Endodermal cell (in vitro differentiated cells): ENCODE measurements at regions not wholly inside any gene's neighbourhood (a gene's known extent, or its start where the extent isn't known, plus 50 kb on each side); places are given as distances from the start of the nearest gene placed in this dataset.

Experiments used
- DNase-seq: peaks from one replicate; pipeline ENCODE4 v3.0.0-alpha.2; 2017
- H3K27ac ChIP-seq: 2 replicates; pipeline ENCODE4 v1.5.1; 2013; ENCODE audit warnings: mild to moderate bottlenecking, low read depth, low read length, moderate library complexity
- H3K27me3 ChIP-seq: 2 replicates; pipeline ENCODE4 v1.6.1; 2013; ENCODE audit warnings: mild to moderate bottlenecking, low read length, moderate library complexity; ENCODE audit not compliant: insufficient read depth, control insufficient read depth, poor library complexity, severe bottlenecking
- H3K36me3 ChIP-seq: 2 replicates; pipeline ENCODE4 v1.7.0; 2013; ENCODE audit warnings: mild to moderate bottlenecking, low read length, moderate library complexity; ENCODE audit not compliant: control insufficient read depth, insufficient read depth
- H3K4me1 ChIP-seq: one replicate; pipeline ENCODE4 v1.7.0; 2013; ENCODE audit warnings: low read length; ENCODE audit not compliant: control insufficient read depth, insufficient read depth
- H3K4me3 ChIP-seq: 2 replicates; pipeline ENCODE4 v1.5.1; 2013; ENCODE audit warnings: mild to moderate bottlenecking, low read length, moderate library complexity
- H3K9ac ChIP-seq: 2 replicates; pipeline ENCODE4 v1.6.1; 2013; ENCODE audit warnings: mild to moderate bottlenecking, low read length, moderate library complexity; ENCODE audit not compliant: poor library complexity, severe bottlenecking; ENCODE audit errors: extremely low read depth
- H3K9me3 ChIP-seq: 2 replicates; pipeline ENCODE4 v1.6.1; 2013; ENCODE audit warnings: mild to moderate bottlenecking, low read length, moderate library complexity; ENCODE audit not compliant: control insufficient read depth
- H3K27ac Mint-ChIP-seq: 2 replicates; pipeline ENCODE4 v1.8.0; 2020; ENCODE audit warnings: mixed read lengths
- H3K27me3 Mint-ChIP-seq: 2 replicates; pipeline ENCODE4 v1.8.0; 2021; ENCODE audit warnings: mild to moderate bottlenecking, mixed read lengths; ENCODE audit not compliant: insufficient read depth
- H3K36me3 Mint-ChIP-seq: 2 replicates; pipeline ENCODE4 v1.8.0; 2020; ENCODE audit warnings: low read depth, mixed read lengths
- H3K4me1 Mint-ChIP-seq: 2 replicates; pipeline ENCODE4 v1.8.0; 2020; ENCODE audit warnings: mixed read lengths
- H3K4me3 Mint-ChIP-seq: 2 replicates; pipeline ENCODE4 v1.8.0; 2020; ENCODE audit warnings: mild to moderate bottlenecking, moderate library complexity, mixed read lengths
- H3K9me3 Mint-ChIP-seq: 2 replicates; pipeline ENCODE4 v1.8.0; 2020; ENCODE audit warnings: mild to moderate bottlenecking, mixed read lengths
- WGBS, 2 experiments: methylation state at CpG; one replicate each; pipeline versions ENCODE4 v1.1.5 to v1.1.7; 2013; ENCODE audit warnings: missing lambda C conversion rate in 2 of 2, mixed read lengths in 1 of 2; ENCODE audit not compliant: insufficient coverage in 1 of 2, insufficient read length in 1 of 2; 5-methylcytosine and 5-hydroxymethylcytosine counted together
- TF ChIP-seq, protein P1 (sequence below): fragments of 200-600 bp; sonication (generic); conservative IDR thresholded peaks from 2 replicates; pipeline ENCODE4 v1.5.0; 2021; ENCODE audit warnings: antibody characterized with exemption, mild to moderate bottlenecking

DNA sequence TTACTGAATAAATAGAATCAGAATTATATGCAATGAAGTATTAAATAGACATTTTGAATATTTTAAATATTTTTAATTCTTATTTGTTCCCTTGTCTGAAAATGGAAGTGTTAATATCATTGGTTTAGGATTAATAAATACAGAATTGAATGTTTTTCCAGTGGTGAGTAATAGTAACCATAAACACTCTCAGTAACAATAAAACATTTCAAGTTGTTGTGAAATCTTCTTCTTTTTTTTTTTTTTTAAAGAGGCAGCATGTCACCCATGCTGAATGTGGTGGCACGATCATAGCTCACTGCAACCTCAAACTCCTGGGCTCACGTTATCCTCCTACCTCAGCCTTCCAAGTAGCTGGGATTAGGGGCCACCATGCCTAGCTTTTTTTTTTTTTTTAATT is 86.2 kb upstream of the ZBTB18 start:
- DNase-seq = no peak
- no peaks in the 10 kb centered on the region for H3K9me3 ChIP-seq
- H3K36me3 ChIP-seq = no peaks in the 10 kb centered on the region
- WGBS, 2 experiments = 93 to 100% methylated on average over 1 to 2 of the region's 2 CpGs
- Mint-ChIP-seq H3K36me3 (no peaks in the 10 kb centered on the region), H3K4me3 (no peak overlapping the region), H3K27ac (no peak overlapping the region), H3K9me3 (no peaks in the 10 kb centered on the region), H3K4me1 (peaks cover 3% of the 10 kb centered on the region), H3K27me3 (no peaks in the 10 kb centered on the region)
- H3K4me1 ChIP-seq = no peaks in the 10 kb centered on the region
- H3K9ac ChIP-seq = no peak overlapping the region
- no peaks in the 10 kb centered on the region for H3K27me3 ChIP-seq
- no peak overlapping the region for H3K27ac ChIP-seq
- TF ChIP-seq, protein P1, sequence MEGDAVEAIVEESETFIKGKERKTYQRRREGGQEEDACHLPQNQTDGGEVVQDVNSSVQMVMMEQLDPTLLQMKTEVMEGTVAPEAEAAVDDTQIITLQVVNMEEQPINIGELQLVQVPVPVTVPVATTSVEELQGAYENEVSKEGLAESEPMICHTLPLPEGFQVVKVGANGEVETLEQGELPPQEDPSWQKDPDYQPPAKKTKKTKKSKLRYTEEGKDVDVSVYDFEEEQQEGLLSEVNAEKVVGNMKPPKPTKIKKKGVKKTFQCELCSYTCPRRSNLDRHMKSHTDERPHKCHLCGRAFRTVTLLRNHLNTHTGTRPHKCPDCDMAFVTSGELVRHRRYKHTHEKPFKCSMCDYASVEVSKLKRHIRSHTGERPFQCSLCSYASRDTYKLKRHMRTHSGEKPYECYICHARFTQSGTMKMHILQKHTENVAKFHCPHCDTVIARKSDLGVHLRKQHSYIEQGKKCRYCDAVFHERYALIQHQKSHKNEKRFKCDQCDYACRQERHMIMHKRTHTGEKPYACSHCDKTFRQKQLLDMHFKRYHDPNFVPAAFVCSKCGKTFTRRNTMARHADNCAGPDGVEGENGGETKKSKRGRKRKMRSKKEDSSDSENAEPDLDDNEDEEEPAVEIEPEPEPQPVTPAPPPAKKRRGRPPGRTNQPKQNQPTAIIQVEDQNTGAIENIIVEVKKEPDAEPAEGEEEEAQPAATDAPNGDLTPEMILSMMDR = no peak
- H3K4me3 ChIP-seq = no peak overlapping the region

DNA sequence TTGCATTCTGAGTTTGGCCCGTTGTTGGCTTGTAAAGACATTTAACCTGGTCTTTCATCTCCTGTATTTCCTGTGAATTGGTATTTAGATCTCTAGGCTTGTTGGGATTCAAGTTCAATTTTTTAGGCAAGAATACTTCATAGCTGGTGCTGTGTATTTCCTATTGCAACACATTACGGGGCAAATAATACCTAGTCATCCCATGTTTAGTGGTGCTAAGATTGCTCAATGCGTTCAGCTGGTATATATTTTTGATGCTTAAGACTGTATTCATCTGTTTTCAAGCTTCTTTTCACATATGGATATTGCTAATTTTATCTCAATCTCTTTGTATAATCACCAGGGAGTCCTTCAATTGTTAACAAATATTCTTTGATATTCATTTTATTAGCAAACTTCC is 87.5 kb upstream of the ZBTB18 start:
- H3K9ac ChIP-seq = no peak overlapping the region
- no peak overlapping the region for H3K27ac ChIP-seq
- H3K4me1 ChIP-seq = no peaks in the 10 kb centered on the region
- TF ChIP-seq, protein P1 = no peak
- Mint-ChIP-seq H3K9me3 (no peaks in the 10 kb centered on the region), H3K36me3 (no peaks in the 10 kb centered on the region), H3K27me3 (no peaks in the 10 kb centered on the region), H3K27ac (no peak overlapping the region), H3K4me1 (peaks cover 7% of the 10 kb centered on the region), H3K4me3 (no peak overlapping the region)
- H3K27me3 ChIP-seq = no peaks in the 10 kb centered on the region
- no peak overlapping the region for H3K4me3 ChIP-seq
- WGBS, 2 experiments = 97 to 100% methylated on average over 1 to 3 of the region's 3 CpGs
- H3K9me3 ChIP-seq = no peaks in the 10 kb centered on the region
- no peaks in the 10 kb centered on the region for H3K36me3 ChIP-seq
- DNase-seq = no peak

DNA sequence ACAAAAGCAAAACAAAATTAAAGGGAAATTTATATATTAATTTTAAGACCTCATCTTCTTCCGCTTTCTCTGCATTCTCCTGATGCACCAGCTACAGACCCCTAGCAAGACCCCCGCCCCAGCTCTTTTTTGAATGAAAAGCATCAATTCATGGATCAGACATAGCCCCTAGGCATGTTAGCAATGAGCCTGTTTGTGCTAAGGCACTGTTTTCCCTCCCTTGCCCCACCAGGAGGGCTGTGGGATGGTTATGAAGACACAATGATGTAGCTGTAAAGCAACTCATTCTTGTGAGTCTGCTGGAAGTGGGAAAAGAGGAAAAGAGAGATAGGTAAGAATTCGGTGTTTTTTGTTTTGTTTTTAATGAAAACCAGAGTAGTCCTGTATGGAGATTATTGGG is 88.5 kb upstream of the ZBTB18 start:
- H3K27me3 ChIP-seq = no peaks in the 10 kb centered on the region
- TF ChIP-seq, protein P1 = no peak
- H3K4me1 ChIP-seq = no peaks in the 10 kb centered on the region
- Mint-ChIP-seq H3K27ac (no peak overlapping the region), H3K4me1 (peaks cover 7% of the 10 kb centered on the region), H3K9me3 (no peaks in the 10 kb centered on the region), H3K36me3 (no peaks in the 10 kb centered on the region), H3K27me3 (no peaks in the 10 kb centered on the region), H3K4me3 (no peak overlapping the region)
- H3K4me3 ChIP-seq = no peak overlapping the region
- WGBS, 2 experiments = 75 to 78% methylated on average over 1 to 3 of the region's 3 CpGs
- no peak overlapping the region for H3K9ac ChIP-seq
- H3K27ac ChIP-seq = no peak overlapping the region
- no peak for DNase-seq
- H3K36me3 ChIP-seq = no peaks in the 10 kb centered on the region
- no peaks in the 10 kb centered on the region for H3K9me3 ChIP-seq
